Calu3 (cell line): ENCODE measurements at regions not wholly inside any gene's neighbourhood (a gene's known extent, or its start where the extent isn't known, plus 50 kb on each side); places are given as distances from the start of the nearest gene placed in this dataset.

Experiments
- BruUV-seq: library from RNA; stranded (reverse); fragments of 400-500 nt; replicated peaks from 2 replicates; lab custom pipeline; 2021; lab: Mats Ljungman, UMichigan
- CTCF ChIA-PET: fragments of 300-600 bp; sonication (Branson Sonifier 250); formaldehyde crosslinking; loops from one replicate; lab custom pipeline; 2022; ENCODE audit warnings: antibody characterized with exemption; lab: Charles Lee
- DNase-seq: peaks from one replicate; pipeline ENCODE4 v3.0.0; 2022
- H3K27ac Mint-ChIP-seq: one replicate; pipeline ENCODE4 v1.8.0; 2022; ENCODE audit warnings: mixed read lengths; ENCODE audit not compliant: unreplicated experiment
- H3K27me3 Mint-ChIP-seq: one replicate; pipeline ENCODE4 v1.8.0; 2022; ENCODE audit warnings: mixed read lengths; ENCODE audit not compliant: unreplicated experiment
- H3K36me3 Mint-ChIP-seq: one replicate; pipeline ENCODE4 v1.8.0; 2022; ENCODE audit warnings: mild to moderate bottlenecking, moderate library complexity, mixed read lengths; ENCODE audit not compliant: insufficient read depth, unreplicated experiment
- H3K4me1 Mint-ChIP-seq: one replicate; pipeline ENCODE4 v1.8.0; 2022; ENCODE audit warnings: mild to moderate bottlenecking, low read depth, mixed read lengths; ENCODE audit not compliant: unreplicated experiment
- H3K4me3 Mint-ChIP-seq: one replicate; pipeline ENCODE4 v1.8.0; 2022; ENCODE audit warnings: mild to moderate bottlenecking, low read depth, moderate library complexity, mixed read lengths; ENCODE audit not compliant: unreplicated experiment
- H3K9me3 Mint-ChIP-seq: one replicate; pipeline ENCODE4 v1.8.0; 2022; ENCODE audit warnings: low read depth, mixed read lengths; ENCODE audit not compliant: unreplicated experiment
- intact Hi-C: fragments of 100-400 bp; cut with micrococcal nuclease; formaldehyde crosslinking; loops from one replicate; pipeline ENCODE4 v1.10.0; 2022; ENCODE audit not compliant: unreplicated experiment
- TF ChIP-seq, protein P1 (sequence below): fragments of 200-600 bp; IDR thresholded peaks from one replicate; pipeline ENCODE4 v1.8.0; 2022; ENCODE audit warnings: antibody characterized with exemption; ENCODE audit not compliant: unreplicated experiment

DNA sequence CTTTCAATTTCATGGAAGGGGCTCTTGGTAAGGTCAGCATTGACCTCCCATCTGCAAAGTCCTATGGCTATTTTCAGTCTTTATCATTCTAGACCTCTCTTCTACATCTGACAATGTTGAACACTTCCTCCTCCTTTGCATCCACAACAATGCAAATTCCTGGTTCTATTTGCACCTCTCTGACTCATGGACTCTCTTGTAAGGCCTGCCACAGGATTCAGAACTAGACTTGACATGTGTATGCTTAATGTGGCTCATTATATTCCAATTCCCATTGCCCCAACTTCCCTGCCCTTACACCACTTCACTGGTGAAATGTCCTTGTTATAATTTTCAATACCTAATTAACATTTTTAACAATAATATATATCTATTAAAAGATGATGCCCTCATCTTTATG lies 314.3 kb upstream of the FGF13 start:
- CTCF ChIA-PET: no interaction called here
- Mint-ChIP-seq H3K9me3 (peaks cover 14% of the 10 kb centered on the region), H3K4me3 (no peak overlapping the region), H3K36me3 (no peaks in the 10 kb centered on the region), H3K4me1 (no peaks in the 10 kb centered on the region), H3K27ac (no peak overlapping the region), H3K27me3 (no peaks in the 10 kb centered on the region)
- intact Hi-C loops: no loop called here
- BruUV-seq: no TSS peak
- TF ChIP-seq, protein P1, sequence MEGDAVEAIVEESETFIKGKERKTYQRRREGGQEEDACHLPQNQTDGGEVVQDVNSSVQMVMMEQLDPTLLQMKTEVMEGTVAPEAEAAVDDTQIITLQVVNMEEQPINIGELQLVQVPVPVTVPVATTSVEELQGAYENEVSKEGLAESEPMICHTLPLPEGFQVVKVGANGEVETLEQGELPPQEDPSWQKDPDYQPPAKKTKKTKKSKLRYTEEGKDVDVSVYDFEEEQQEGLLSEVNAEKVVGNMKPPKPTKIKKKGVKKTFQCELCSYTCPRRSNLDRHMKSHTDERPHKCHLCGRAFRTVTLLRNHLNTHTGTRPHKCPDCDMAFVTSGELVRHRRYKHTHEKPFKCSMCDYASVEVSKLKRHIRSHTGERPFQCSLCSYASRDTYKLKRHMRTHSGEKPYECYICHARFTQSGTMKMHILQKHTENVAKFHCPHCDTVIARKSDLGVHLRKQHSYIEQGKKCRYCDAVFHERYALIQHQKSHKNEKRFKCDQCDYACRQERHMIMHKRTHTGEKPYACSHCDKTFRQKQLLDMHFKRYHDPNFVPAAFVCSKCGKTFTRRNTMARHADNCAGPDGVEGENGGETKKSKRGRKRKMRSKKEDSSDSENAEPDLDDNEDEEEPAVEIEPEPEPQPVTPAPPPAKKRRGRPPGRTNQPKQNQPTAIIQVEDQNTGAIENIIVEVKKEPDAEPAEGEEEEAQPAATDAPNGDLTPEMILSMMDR: no peak
- DNase-seq: no peak

DNA sequence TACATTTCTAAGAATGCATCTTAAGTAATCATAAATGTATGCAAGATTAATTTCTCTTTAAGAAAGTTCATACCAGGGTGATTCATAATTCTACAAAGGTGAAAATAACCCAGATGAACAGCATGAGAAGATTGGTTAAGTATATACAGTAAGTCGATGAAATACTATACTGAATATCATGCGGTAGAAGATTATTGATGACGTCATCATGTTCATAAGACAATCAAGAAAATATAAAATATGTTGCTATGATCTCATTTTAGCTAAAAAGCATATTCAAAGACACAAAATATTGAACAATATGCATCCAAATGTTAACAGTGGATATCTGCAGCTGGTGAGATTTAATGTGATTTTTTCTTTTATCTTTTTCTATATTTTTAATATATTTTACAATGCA lies 312.0 kb upstream of the FGF13 start:
- H3K9me3 Mint-ChIP-seq: peaks cover 12% of the 10 kb centered on the region
- BruUV-seq: no TSS peak

DNA sequence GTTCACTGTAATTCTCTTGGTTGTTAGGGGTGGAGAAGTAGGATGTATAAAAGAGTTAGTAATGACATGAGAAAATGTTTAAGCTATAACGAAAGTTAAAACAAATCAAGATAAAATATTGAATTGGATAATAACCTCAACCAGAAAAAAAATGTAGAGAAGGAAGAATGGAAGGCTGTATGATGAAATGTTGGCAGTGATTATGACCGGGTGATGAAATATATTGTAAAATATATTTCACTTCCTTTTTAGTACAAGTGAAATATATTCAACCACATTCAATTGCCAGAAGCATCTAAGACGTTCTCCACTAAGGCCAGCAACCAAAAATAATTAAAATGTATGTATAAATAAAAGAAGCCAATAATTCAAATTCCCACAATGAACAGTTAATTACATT lies 309.3 kb upstream of the FGF13 start:
- no peak overlapping the region for H3K4me3 Mint-ChIP-seq
- BruUV-seq: no TSS peak
- peaks cover 9% of the 10 kb centered on the region for H3K9me3 Mint-ChIP-seq
- TF ChIP-seq, protein P1: no peak
- no peaks in the 10 kb centered on the region for H3K36me3 Mint-ChIP-seq
- no peak for DNase-seq
- H3K27ac Mint-ChIP-seq: no peak overlapping the region
- no peaks in the 10 kb centered on the region for H3K4me1 Mint-ChIP-seq
- CTCF ChIA-PET: no interaction called here
- intact Hi-C loops: no loop called here
- H3K27me3 Mint-ChIP-seq: no peaks in the 10 kb centered on the region

More for the DNA sequence above, 312.0 kb upstream of the FGF13 start:
- no peak for DNase-seq
- Mint-ChIP-seq H3K4me3 (no peak overlapping the region), H3K4me1 (no peaks in the 10 kb centered on the region), H3K27ac (no peak overlapping the region), H3K36me3 (no peaks in the 10 kb centered on the region), H3K27me3 (no peaks in the 10 kb centered on the region)
- TF ChIP-seq, protein P1: no peak
- CTCF ChIA-PET: no interaction called here
- intact Hi-C loops: no loop called here

DNA sequence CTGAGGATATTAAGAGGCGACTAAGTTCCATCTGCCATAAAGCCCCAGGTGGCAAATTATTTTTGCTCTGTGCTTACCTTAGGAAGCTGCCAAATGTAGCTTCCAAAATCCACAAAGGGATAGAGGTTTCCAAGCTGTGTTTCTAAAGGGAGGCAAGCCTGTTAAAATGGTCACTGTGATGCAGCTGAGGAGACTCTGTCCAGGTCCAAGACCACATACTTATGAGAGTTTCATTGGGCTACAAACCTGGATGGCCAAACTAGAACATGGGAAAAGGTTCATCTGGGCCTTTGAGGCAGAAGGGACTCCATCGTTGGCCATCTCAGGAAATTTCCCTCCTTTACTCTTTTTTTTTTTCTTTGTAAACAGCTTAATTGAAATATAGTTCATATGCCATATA lies 306.9 kb upstream of the FGF13 start:
- no peaks in the 10 kb centered on the region for H3K27me3 Mint-ChIP-seq
- no peak overlapping the region for H3K27ac Mint-ChIP-seq
- no peak overlapping the region for H3K4me3 Mint-ChIP-seq
- no peaks in the 10 kb centered on the region for H3K36me3 Mint-ChIP-seq
- no TSS peak for BruUV-seq
- no peak for DNase-seq
- CTCF ChIA-PET: no interaction called here
- H3K4me1 Mint-ChIP-seq: no peaks in the 10 kb centered on the region
- intact Hi-C loops: no loop called here
- peaks cover 11% of the 10 kb centered on the region for H3K9me3 Mint-ChIP-seq
- TF ChIP-seq, protein P1: no peak
